Erythroblast (primary cell): ENCODE measurements at regions not wholly inside any gene's neighbourhood (a gene's known extent, or its start where the extent isn't known, plus 50 kb on each side); places are given as distances from the start of the nearest gene placed in this dataset.
A peak's percentile ranks its signal among the peaks of the same experiment; 100 is the strongest.

Experiments used
- DNase-seq, 2 experiments: peaks; one replicate each; lab custom pipeline; 2025; lab: John Stamatoyannopoulos, UW
- GATA1 ChIP-seq: IDR thresholded peaks from 2 replicates; pipeline ENCODE4 v1.6.1; 2011; ENCODE audit warnings: low read depth, mild to moderate bottlenecking, control low read depth, low read length, moderate library complexity
- POLR2A ChIP-seq: IDR thresholded peaks from 2 replicates; pipeline ENCODE4 v1.6.1; 2011; ENCODE audit warnings: mild to moderate bottlenecking, low read length

DNA sequence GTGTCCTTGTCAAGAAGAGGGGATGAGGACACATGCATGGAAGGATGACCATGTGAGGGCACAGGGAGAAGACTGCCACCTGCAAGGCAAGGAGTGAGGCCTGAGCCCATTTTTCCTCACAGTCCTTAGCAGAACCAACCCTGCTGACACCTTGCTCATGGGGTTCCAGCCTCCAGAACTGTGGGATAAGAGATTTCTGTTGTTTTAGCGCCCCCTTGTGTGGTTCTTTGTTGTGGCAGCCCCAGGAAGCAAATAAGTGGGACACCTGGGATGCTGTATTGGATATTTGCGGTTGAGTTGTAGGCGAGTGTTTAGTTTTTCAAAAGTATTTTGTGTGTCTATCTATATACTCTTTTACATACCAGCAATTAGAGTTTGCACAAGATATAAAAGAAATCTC, 206.4 kb downstream of the NXNL2 start:
- TF ChIP-seq GATA1 (no peak), POLR2A (no peak)
- peak; percentile 14 to 23 for DNase-seq

- TF ChIP-seq GATA1 (no peak), POLR2A (no peak)
- DNase-seq = no peak
Observed at GRCh38 chr9:88742483-88742882, 207.5 kb downstream of the NXNL2 start.

GRCh38 chr9:88742905-88743304, 207.9 kb downstream of the NXNL2 start:
- no peak for DNase-seq
- TF ChIP-seq POLR2A (no peak), GATA1 (no peak)

DNA sequence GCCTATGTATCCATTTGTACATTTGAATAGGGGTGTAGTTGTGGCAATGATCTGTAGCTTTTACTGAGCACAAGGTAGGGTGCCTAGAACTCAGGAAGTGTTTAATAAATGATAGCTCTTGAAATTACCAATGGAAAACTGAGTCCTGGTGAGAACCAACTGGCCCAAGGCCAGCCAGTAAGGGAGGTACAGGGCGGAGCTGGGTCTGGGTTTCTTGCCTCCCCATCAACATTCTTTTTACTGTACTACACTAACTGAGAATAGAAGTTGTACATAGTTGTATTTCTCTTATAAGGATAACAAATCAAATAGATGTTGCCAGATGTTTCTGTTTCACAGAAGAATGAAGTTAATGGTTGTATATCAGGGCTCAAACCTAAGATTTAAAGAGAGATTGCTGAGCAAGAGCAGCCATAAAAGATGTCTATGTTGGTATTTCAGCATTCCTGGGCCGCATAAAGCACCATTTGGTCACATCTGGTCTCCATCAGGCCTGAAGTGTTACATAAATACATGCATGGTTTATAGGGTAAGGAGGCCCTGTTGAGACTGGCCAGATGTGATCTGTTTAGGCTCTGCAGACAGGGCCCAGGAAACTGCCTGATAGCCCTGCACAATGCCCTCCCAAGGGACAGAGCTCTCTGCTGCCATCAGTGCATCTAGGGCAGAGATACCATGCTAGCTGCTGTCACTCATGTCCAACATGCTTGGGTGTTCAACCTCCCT, 210.5 kb downstream of the NXNL2 start:
- TF ChIP-seq GATA1 = no peak
- no peak for TF ChIP-seq POLR2A
- no peak for DNase-seq

DNA sequence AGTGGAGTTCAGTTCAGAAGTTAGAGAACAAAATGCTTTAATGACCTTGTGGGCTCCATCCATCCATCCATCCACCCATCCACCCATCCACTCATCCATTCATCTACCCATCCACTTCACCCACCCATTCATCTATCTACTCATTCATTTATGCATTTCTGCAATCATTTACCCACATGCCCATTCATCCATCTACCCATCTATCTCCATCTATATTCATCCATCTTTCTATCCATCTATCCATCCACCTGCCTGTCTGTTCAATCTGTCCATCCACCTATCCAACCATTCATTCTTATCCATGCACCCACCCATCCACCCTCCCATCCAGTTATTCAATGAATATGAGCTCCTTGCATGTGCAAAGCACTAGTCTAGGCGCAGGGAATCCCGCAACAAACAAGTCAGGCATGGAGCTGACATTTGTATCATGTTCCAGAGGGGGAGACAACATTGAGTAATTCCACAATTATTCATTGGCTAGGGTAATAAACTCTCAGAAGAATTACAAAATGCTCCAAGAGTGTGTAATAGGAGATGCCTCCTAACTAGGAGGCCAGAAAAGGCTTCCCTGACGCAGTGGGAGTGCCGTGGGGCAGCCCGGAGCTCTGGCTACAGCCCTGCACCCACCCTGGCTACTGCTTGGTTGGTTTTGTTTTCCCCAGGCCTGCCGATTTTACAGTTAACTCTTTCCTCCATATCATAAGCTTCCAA, 211.2 kb downstream of the NXNL2 start:
- TF ChIP-seq POLR2A = no peak
- no peak for TF ChIP-seq GATA1
- DNase-seq = no peak

DNA sequence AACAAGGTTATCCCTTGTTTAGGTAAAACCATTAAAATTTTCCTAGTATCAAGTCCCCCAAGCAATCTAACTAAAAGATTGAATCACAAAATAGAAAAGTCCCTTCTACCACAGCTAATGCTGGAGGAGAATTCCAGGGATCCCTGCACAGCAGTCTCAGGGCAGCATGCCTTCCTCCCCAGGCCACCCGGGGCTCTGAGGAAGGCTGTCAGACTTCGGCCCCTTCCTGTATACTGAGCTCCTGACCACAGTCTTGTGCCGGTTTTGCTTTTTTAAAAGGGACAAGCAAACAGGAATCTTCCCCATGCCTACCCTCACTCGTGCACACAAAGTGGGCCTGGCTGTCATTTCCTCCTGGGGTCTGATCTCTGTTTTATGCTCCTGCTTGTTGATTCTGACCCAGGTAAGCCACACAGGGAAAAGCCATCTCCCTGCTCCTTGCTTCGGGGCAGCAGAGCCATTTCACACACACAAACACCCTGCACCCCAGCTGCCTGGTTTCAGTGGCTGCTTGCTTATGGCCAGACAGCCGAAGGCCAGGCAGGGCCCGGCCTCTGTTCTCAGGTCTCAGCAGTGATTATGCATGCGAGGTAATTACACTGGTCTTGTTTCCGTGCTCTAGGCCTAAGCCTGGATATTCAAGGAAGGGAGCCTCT, 211.9 kb downstream of the NXNL2 start:
- DNase-seq = no peak
- no peak for TF ChIP-seq POLR2A

GRCh38 chr9:88747768-88748167, 212.8 kb downstream of the NXNL2 start:
- DNase-seq = peak; percentile 72 to 80
- TF ChIP-seq POLR2A = no peak
- no peak for TF ChIP-seq GATA1

GRCh38 chr9:88748566-88749261, 213.7 kb downstream of the NXNL2 start:
- DNase-seq = no peak
- TF ChIP-seq POLR2A = no peak
- TF ChIP-seq GATA1 = no peak

DNA sequence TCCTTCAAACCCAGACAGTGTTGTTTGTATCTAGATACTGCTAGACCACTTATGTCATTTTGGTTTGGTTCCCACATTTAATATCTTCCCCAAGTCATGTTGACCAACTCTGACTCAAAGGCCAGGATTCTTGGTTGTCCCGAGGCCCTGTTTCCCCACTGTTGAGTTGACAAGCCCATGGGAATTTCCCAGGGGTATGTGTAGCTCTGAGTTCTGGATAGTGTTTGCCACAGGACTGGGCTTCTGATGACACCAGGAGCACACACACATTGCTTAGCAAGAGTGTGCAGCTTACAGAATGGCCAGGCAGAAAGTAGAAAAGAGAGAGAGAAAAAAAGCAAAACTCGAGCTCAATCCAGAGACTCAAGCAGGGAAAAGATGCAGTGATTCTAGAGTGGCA, 214.4 kb downstream of the NXNL2 start:
- DNase-seq = no peak
- TF ChIP-seq POLR2A = no peak
- TF ChIP-seq GATA1 = no peak

DNA sequence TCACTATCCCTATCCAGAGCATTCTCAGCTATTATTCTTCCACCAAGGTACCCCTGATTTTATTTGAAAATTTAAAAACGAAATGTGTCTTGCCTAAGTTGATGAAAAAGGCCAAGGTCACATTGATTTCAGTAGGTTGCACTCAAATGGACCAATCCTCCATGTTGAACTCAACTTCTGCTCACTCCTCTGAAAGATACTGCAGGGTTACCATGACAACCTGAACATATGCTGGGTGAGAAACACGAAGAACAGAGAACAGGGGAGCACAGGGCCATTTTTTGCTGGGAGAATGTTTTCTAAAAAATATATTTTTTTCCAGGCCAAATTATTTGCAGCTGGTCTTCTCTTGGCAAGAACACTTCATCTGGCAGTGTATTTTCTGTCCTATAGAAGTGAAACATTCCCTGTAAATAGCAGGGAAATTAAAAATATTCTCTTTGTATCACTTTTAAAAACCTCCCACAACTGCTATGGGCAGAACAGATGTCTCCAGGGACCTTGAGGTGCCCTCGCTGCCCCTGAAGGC, 215.9 kb downstream of the NXNL2 start:
- TF ChIP-seq GATA1 = no peak
- TF ChIP-seq POLR2A = no peak
- no peak for DNase-seq

GRCh38 chr9:88751781-88752180, 216.8 kb downstream of the NXNL2 start:
- no peak for TF ChIP-seq GATA1
- no peak for TF ChIP-seq POLR2A
- no peak for DNase-seq

DNA sequence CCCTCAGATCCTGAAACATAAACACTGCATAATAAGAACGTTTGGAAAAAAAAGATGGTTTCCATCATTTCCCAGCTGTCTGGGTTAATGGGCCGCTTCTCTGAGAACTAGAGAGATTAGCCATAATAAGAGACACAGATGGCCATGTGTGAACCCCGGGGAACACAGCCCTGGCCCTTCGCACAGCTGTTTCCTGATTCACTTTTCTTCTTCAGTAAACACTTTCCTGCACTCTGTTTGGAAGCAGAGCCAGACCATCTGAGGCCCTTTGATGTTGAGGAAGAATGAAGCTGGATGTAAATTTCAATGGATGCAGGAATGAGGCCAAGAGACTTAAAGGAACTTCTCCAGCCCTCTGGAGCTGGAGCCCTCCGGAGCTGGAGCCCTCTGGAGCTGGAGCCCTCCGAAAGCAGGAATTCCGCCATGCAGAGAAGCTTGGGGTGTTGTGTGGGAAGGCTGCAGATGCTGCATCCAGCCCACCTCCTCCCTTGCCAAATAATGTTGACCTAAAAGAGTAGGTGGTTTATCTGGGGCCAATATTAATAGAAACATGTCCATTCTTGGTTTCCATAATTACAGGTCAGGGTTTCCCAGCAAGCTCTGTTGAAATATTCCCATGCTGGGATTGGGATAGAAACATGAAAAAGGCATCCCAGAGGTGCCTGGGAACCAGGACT, 218.9 kb downstream of the NXNL2 start:
- no peak for DNase-seq
- TF ChIP-seq GATA1 = no peak
- no peak for TF ChIP-seq POLR2A

DNA sequence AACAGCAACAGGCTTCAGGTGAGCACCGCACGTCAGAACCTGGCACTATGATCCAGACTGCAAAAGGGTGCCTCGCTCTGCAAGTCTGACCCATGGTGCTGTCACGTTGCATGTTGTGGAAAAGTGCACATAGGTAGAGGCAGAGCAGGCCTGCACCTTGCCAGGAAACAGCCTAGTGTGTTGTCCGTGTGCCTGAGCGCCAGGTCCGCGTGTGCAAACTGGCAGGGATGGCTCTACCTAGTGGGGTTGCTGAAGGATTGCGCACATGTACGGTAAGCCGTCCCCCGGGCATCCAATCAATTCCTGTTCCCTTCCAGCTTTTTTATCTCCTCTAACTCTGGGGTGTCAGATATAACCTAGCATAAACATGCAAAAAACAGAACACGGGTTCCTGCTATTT, 219.5 kb downstream of the NXNL2 start:
- no peak for DNase-seq
- TF ChIP-seq GATA1 = no peak

- DNase-seq = no peak
- TF ChIP-seq POLR2A (no peak), GATA1 (no peak)
Observed at GRCh38 chr9:88754886-88755285, 219.9 kb downstream of the NXNL2 start.
